Sigmoid colon (tissue), 4 donors: ENCODE measurements at regions not wholly inside any gene's neighbourhood (a gene's known extent, or its start where the extent isn't known, plus 50 kb on each side); places are given as distances from the start of the nearest gene placed in this dataset.

Experiments
- CTCF ChIP-seq, 4 experiments: fragments of 450-650 bp in 3 of 4; fragments of 200-600 bp in 1 of 4; IDR thresholded peaks; one replicate each; pipeline ENCODE4 v1.5.1; 2016 to 2019; ENCODE audit warnings: antibody characterized with exemption in 4 of 4, mild to moderate bottlenecking in 3 of 4, moderate library complexity in 2 of 4
- EP300 ChIP-seq, 4 donors: sonication (generic); formaldehyde crosslinking; IDR thresholded peaks; one replicate each; pipeline ENCODE4 v1.6.1; 2017; ENCODE audit warnings: antibody characterized with exemption in 4 of 4
- POLR2A ChIP-seq, 2 donors: fragments of 450-650 bp; IDR thresholded peaks; one replicate each; pipeline ENCODE4 v1.6.1; 2016; ENCODE audit warnings: antibody characterized with exemption in 2 of 2, mild to moderate bottlenecking in 2 of 2, moderate library complexity in 2 of 2
- POLR2AphosphoS5 ChIP-seq, 4 donors: sonication (generic); formaldehyde crosslinking; IDR thresholded peaks; one replicate each; pipeline ENCODE4 v1.6.1; 2017; ENCODE audit warnings: antibody characterized with exemption in 4 of 4

GRCh38 chr12:48281811-48282210 is 68.9 kb downstream of the ZNF641 start:
- TF ChIP-seq CTCF (IDR thresholded peaks at IDR 0.05): no peak
- TF ChIP-seq EP300 (IDR thresholded peaks at IDR 0.05): no peak
- TF ChIP-seq POLR2AphosphoS5 (IDR thresholded peaks at IDR 0.05): no peak
- no peak for TF ChIP-seq POLR2A (IDR thresholded peaks at IDR 0.05)
